Skeletal muscle satellite cell (primary cell): ENCODE measurements at regions not wholly inside any gene's neighbourhood (a gene's known extent, or its start where the extent isn't known, plus 50 kb on each side); places are given as distances from the start of the nearest gene placed in this dataset.

Experiments
- H3K27me3 ChIP-seq: 2 replicates; pipeline ENCODE4 v1.7.0; 2013; ENCODE audit warnings: low read length; ENCODE audit not compliant: control insufficient read depth, insufficient read depth
- H3K36me3 ChIP-seq: 2 replicates; pipeline ENCODE4 v1.7.0; 2013; ENCODE audit warnings: mild to moderate bottlenecking, control low read depth, low read length; ENCODE audit not compliant: insufficient read depth
- H3K4me1 ChIP-seq: 2 replicates; pipeline ENCODE4 v1.7.0; 2013; ENCODE audit warnings: low read length; ENCODE audit not compliant: control insufficient read depth, insufficient read depth
- H3K4me2 ChIP-seq: 2 replicates; pipeline ENCODE4 v1.7.0; 2013; ENCODE audit warnings: mild to moderate bottlenecking, low read length
- H3K4me3 ChIP-seq: 2 replicates; pipeline ENCODE4 v1.7.0; 2013; ENCODE audit warnings: low read length
- H3K9ac ChIP-seq: 2 replicates; pipeline ENCODE4 v1.7.0; 2013; ENCODE audit warnings: mild to moderate bottlenecking, low read depth, low read length, moderate library complexity
- H3K9me3 ChIP-seq: replicated peaks from 2 replicates; pipeline ENCODE4 v1.7.0; 2013; ENCODE audit warnings: mild to moderate bottlenecking, control low read depth, low read length

DNA sequence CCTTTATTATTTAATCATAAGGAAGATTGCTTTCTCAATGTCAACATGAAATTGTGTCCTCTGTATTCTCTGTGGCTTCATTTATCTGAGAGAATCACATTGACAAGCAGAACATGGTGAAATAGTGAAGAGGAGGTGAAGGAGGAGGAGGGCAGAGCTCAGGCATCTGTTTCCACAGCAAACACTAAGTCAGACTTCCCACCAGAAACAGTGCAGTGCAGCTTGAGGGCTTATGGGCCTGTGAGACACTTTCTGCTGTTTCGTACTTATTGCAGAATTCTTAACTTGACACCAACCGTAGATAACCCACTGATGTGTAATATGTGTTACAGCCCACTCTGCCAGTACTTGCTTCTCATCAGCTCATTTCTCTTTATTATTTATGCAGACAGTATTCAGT, 386.3 kb downstream of the DIRAS2 start:
- Histone ChIP-seq H3K9ac (no peak overlapping the region), H3K36me3 (no peaks in the 10 kb centered on the region), H3K9me3 (no peaks in the 10 kb centered on the region), H3K27me3 (no peaks in the 10 kb centered on the region), H3K4me1 (no peaks in the 10 kb centered on the region), H3K4me3 (no peak overlapping the region), H3K4me2 (no peak overlapping the region)

DNA sequence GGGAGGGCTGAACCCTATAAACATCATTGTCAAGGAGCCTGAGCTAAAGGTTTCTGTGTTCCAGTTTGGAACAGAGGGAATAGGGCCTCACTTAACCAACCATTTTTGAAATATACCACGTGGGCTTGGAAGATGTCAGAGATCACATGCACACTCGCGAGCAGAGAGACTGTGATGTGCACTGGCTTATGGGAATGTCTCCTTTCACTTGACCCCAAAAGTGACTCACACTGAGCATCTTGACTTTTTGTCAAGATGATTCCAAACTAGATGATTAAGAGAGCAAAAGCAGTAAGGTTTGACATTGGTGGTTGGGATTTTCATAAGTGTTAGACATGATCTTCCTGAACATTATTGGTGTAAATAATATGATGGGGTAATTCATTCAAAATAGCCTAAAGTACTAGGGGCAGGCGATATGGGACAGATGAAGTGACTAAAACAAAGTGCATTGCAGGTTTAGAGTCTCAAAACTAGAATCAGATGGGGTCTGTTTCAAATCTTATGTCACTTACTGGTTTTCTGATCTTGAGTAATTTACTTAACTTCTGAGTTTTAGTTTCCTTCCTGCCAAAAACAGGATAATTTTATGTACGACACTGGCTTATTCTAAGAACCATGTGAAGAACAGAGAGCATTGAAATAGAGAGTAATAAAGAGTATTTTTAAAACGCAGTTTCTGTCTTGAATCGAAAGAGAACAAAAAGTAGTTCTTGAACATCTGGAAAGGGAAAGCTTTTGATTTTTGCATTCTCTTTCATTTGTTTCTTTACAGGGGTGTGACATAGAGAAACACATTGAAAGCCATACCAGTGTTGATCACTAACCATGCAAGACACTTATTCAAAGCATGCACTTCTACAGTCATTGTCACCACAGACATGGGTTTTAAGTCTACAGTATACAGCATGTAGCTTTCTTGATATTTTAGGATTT, 383.0 kb downstream of the DIRAS2 start:
- Histone ChIP-seq H3K27me3 (no peaks in the 10 kb centered on the region), H3K4me3 (no peak overlapping the region), H3K9ac (no peak overlapping the region), H3K9me3 (peaks cover 4% of the 10 kb centered on the region), H3K4me2 (no peak overlapping the region), H3K4me1 (no peaks in the 10 kb centered on the region), H3K36me3 (no peaks in the 10 kb centered on the region)

- H3K9me3 ChIP-seq = peaks cover 4% of the 10 kb centered on the region
- H3K36me3 ChIP-seq = no peaks in the 10 kb centered on the region
- no peaks in the 10 kb centered on the region for H3K27me3 ChIP-seq
- no peak overlapping the region for H3K9ac ChIP-seq
- no peak overlapping the region for H3K4me2 ChIP-seq
- H3K4me3 ChIP-seq = no peak overlapping the region
- no peaks in the 10 kb centered on the region for H3K4me1 ChIP-seq
These were observed 380.9 kb downstream of the DIRAS2 start for GRCh38 chr9:90261698-90262097.

- Histone ChIP-seq H3K4me1 (no peaks in the 10 kb centered on the region), H3K9me3 (no peaks in the 10 kb centered on the region), H3K36me3 (no peaks in the 10 kb centered on the region), H3K4me3 (no peak overlapping the region), H3K27me3 (no peaks in the 10 kb centered on the region), H3K4me2 (no peak overlapping the region), H3K9ac (no peak overlapping the region)
These were observed 374.0 kb downstream of the DIRAS2 start for GRCh38 chr9:90268613-90269012.

GRCh38 chr9:90271707-90272106, 370.9 kb downstream of the DIRAS2 start:
- Histone ChIP-seq H3K27me3 (no peaks in the 10 kb centered on the region), H3K9me3 (no peaks in the 10 kb centered on the region), H3K4me3 (no peak overlapping the region), H3K4me1 (no peaks in the 10 kb centered on the region), H3K4me2 (no peak overlapping the region), H3K36me3 (no peaks in the 10 kb centered on the region), H3K9ac (no peak overlapping the region)

GRCh38 chr9:90274725-90275124, 367.9 kb downstream of the DIRAS2 start:
- H3K4me3 ChIP-seq = no peak overlapping the region
- no peak overlapping the region for H3K9ac ChIP-seq
- no peak overlapping the region for H3K4me2 ChIP-seq
- H3K9me3 ChIP-seq = no peaks in the 10 kb centered on the region
- no peaks in the 10 kb centered on the region for H3K4me1 ChIP-seq
- H3K27me3 ChIP-seq = peaks cover 2% of the 10 kb centered on the region
- H3K36me3 ChIP-seq = no peaks in the 10 kb centered on the region

- Histone ChIP-seq H3K4me3 (no peak overlapping the region), H3K4me2 (no peak overlapping the region), H3K4me1 (no peaks in the 10 kb centered on the region), H3K9ac (no peak overlapping the region), H3K27me3 (no peaks in the 10 kb centered on the region), H3K36me3 (no peaks in the 10 kb centered on the region), H3K9me3 (no peaks in the 10 kb centered on the region)
These were observed 356.7 kb downstream of the DIRAS2 start for GRCh38 chr9:90285946-90286345.

GRCh38 chr9:90287567-90288274, 354.9 kb downstream of the DIRAS2 start:
- no peaks in the 10 kb centered on the region for H3K9me3 ChIP-seq
- no peaks in the 10 kb centered on the region for H3K36me3 ChIP-seq
- no peak overlapping the region for H3K9ac ChIP-seq
- H3K4me3 ChIP-seq = no peak overlapping the region
- H3K27me3 ChIP-seq = no peaks in the 10 kb centered on the region
- H3K4me1 ChIP-seq = no peaks in the 10 kb centered on the region
- H3K4me2 ChIP-seq = no peak overlapping the region

- no peaks in the 10 kb centered on the region for H3K27me3 ChIP-seq
- no peak overlapping the region for H3K9ac ChIP-seq
- no peak overlapping the region for H3K4me2 ChIP-seq
- no peaks in the 10 kb centered on the region for H3K36me3 ChIP-seq
- H3K9me3 ChIP-seq = no peaks in the 10 kb centered on the region
- H3K4me1 ChIP-seq = no peaks in the 10 kb centered on the region
- no peak overlapping the region for H3K4me3 ChIP-seq
These were observed 354.4 kb downstream of the DIRAS2 start for GRCh38 chr9:90288275-90288639.

DNA sequence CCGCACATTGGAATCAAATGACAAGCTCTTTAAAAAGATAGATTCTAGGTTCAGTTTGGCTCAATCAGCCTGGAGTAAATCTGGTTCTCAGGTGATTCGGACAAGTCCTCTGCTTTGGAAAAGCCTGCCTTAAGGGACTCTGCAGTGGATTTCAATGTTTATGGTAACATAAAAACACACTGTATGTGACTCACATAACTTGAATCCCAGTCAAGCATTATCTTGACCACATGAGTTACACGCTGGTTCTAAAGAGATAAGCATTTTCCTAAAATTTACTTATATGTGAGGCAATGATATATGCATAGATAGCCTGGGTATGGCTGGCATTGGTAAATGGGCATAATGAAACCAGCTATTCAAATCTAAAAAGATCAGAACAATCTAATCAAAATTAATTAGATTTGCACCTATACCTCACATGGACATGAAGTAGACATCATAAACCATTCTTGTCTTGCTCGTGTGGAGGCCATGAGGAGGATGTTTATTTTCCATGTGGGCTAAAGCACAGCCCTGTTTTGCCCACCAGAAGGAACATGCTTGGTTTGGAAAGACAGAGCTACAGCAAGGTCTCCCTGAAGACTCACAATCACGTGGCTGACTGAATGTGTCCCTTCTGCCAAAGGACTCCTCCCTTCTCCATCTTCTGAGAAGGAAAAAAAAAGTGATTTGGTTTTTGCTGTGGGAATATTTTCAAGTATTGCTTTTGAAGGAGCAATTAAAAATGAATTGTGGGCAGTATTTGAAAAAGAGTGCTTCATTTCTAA, 351.7 kb downstream of the DIRAS2 start:
- Histone ChIP-seq H3K36me3 (no peaks in the 10 kb centered on the region), H3K4me3 (no peak overlapping the region), H3K4me2 (no peak overlapping the region), H3K27me3 (no peaks in the 10 kb centered on the region), H3K9ac (no peak overlapping the region), H3K4me1 (no peaks in the 10 kb centered on the region), H3K9me3 (no peaks in the 10 kb centered on the region)

DNA sequence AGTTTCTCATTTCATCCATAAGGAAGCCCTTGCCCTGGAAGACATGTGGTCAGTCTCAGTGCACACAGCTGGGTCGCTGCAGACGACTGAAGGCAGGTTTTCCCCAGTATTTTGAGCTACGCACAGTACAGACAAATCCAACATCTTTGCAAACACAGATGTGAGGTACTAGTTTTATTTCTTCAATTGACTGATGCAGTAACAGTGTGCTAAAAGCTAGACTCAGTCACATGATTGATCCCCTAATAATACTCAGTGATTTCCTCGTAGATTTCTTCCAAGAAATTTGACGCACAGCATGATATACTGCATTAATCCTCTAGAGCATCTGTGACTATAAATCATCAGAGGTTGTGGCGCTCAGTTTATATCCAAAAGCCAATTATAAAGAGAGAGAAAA, 346.1 kb downstream of the DIRAS2 start:
- Histone ChIP-seq H3K36me3 (no peaks in the 10 kb centered on the region), H3K9me3 (no peaks in the 10 kb centered on the region), H3K27me3 (no peaks in the 10 kb centered on the region), H3K4me3 (no peak overlapping the region), H3K4me2 (no peak overlapping the region), H3K9ac (no peak overlapping the region), H3K4me1 (peaks cover 11% of the 10 kb centered on the region)
